Middle frontal gyrus (tissue), 1 donor: ENCODE measurements at regions not wholly inside any gene's neighbourhood (a gene's known extent, or its start where the extent isn't known, plus 50 kb on each side); places are given as distances from the start of the nearest gene placed in this dataset.

ENCODE experiments used
- DNase-seq: peaks from one replicate; pipeline ENCODE4 v3.0.0-alpha.2; 2015; ENCODE audit warnings: low spot score; ENCODE audit errors: extremely low spot score

DNA sequence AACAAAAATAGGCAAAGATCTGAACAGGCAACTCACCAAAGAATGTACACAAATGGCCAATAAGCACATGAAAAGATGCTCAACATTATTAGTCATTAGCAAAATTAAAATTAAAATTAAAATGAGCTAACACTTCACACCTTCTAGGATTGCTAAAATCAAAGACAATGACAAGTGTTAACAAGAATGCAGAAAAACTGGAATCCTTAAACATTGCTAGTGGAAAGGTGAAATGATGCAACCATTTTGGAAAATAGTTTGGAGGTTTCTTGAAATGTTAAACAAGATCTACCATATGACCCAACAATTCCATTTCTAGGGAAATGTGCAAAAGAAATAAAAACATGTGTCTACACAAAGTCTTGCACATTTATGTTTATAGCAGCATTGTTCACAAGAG lies 75.5 kb upstream of the DST start:
- no peak for DNase-seq

DNA sequence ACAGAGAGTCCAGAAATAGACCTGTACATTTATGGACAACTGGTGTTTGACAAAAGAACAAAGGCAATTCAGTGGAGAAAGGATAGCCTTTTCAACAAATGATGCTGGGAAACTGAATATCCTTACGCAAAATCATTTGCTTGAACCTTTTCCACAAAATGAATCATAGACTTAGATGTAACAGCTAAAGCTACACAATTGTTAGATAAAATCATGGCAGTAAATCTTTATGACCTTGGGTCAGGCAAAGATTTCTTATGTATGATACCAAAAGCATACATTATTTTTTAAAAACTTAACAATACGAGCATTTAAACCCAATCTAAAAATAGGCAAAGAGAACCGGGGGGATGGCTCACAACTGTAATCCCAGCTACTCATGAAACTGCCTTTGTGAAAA lies 73.5 kb upstream of the DST start:
- DNase-seq = no peak

DNA sequence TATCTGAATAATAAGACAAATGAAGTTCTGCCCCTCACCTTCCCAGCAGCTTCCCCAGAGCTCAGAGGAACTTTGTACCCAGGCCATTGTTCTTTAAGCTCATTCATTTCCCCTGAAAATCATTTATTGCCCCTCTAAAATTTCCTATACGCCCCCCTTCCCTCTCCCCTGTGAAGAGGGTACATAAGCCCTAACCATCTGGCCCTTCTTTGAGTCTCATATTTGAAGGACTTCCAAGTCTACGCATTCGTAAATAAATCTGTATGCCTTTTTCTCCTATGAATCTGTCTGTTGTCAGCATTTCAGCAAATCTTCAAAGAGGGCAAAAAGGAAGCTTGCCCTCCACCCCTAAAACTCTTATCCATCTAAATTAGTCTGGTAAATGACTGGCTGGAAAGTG lies 73.1 kb upstream of the DST start:
- no peak for DNase-seq

DNA sequence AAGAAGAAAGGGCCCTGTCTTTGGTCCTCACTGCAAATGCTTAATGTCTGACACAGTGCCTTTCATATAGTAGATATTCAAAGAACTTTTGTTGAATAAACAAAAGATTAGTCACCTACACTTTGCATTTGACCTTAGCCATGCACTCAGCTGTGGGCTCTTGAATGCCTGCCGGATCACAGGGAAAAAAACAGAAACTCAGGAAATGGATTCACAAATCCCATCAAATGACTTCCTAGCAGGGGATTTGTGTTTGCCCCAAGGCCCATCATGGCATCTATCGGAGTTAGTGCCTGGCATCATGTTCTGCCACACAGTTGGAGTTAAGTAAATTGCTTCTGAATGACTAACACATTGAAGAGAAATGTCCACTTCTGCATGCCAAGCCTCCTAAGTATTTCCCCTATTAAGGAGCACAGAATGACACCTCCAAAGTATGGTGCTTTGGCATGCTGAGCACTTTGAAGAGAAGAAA lies 72.3 kb upstream of the DST start:
- DNase-seq = no peak

DNA sequence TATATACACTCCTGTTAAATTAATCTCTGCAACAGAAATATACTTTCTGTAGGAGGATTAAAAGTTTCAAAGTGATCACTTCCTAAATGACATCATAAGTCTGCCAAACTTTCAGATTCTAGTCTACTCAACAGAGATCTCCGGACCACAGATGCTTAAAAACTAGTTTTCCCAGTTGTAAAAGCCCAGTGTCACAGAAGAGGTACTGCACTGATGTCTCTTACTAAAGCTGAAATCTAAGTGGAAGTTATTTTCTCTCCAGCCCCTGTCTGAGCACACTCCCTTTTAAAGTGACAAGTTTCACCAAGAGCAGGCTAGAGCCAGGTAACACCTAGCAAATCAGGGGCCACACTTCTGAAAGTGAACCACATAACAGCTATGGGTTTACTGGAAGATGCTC lies 71.6 kb upstream of the DST start:
- DNase-seq = no peak

DNA sequence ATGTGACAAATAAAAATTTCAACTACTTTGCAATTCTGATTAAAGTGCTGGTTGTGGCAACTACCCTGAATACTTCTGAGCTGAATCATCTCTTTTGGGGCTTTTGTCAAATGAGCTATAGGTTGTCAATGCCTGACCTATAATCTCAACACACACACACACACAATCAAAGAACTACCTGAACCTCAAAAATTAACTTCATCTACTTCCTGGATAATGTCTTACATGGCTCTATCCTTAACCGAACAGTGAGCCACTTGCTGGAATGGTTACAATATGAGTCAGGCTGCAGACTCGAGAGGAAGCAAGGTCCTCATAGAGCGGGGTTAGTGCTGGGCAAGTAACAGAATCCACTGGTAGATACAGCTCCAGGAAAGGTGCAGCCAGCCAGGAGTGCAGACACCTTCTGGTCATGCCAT lies 70.6 kb upstream of the DST start:
- DNase-seq = no peak

DNA sequence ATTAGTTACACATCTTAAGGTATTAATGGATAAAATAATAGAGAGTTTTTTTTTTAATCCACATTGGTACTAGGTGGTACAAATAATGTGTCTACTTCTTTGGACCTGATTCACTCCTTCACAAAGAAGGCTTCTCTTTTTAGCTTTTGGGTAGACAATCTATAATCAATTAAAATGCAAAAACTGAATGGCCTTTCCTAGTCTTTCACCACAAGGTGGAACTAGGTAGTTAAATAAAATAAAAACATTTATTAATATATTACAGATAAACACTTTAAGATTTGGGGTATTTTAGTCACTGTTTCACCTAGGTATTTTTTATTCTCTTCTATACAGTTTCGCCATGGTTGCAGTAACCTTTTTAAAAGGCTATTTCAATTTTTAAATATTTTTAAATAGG lies 68.3 kb upstream of the DST start:
- DNase-seq = no peak

DNA sequence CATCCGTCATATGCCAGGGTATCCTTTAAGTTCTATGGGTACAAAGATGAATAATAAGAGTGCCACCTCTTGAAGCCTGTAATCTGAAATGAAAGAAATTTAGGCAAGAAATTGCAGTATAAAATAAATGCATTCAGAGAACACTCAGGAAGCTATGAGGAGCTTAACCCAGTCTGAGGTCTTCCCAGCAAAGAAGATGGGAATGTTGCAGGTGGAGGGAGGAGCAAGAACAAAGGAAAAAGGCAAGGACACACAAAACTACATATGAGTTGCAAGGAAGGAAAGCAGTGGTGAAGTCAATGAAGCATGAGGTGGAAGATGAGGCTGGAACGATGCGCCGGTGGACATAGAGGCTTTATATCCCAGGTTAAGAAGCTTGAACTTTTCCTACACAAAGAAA lies 67.0 kb upstream of the DST start:
- DNase-seq = no peak

DNA sequence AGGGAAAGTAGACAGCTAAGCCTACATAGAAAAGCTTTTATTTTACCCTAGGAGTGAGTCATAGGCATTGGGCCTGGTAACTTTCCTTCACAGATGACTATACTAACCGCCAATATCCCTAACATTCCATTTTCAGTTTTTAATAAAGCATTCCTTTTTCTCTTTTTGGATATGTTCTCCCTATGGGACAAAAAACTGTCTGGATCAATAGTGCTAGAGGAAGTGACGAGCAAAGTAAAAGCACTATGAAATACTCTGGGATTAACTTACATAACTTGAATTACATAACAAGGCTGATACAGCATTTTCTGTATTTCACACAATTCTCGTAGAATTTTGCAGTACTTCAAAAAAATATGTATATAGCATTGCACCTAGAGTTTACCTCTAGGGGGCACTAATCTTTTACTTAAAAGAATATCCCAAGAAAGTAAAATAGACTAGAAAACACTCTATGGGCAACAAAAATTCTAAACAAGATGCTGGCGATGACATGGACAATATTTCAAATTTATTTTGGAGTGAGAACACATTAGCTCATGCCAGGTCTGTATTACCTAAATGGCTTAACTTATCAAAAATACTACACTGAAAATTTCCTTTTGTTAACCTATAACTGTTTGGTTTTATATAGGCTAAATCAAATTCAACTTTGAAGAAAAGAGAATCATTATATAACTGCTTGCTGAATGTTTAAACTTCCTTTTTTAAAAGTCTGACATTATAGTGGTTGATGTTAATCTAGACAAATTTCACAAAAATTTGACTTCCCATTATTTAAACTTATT lies 66.3 kb upstream of the DST start:
- peak; percentile 65 for DNase-seq

DNA sequence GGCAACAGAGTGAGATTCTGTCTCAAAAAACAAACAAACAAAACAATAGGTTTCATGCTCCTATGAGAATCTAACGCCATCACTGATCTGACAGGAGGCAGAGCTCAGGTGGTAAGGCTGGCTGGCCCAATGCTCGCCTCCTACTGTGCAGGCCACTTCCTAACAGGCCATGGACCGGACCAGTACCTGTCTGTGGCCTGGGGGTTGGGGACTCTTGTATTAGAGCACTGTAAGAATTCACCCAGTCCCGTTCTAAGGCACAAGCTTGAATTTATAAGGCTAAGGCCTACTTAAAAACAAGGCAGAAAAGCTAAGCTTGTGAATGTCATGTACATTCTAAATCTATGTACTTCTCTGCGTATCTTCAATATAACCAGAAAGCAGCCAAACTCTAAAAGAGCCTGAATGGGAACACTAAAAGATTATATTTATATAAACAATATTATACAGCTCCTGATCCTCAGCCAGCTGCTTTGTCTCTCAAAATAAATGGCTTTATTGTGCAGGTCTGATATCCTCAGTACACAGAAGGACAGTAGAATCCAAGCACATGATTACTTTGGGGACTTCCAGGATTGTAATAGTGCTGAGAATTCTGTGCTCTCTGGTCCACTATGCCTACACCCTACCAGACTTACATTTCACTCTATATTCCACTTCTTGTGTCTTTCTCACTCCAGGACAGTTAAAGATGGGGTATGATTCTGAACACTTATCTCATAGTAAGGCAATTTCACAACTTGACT lies 64.5 kb upstream of the DST start:
- DNase-seq = no peak

DNA sequence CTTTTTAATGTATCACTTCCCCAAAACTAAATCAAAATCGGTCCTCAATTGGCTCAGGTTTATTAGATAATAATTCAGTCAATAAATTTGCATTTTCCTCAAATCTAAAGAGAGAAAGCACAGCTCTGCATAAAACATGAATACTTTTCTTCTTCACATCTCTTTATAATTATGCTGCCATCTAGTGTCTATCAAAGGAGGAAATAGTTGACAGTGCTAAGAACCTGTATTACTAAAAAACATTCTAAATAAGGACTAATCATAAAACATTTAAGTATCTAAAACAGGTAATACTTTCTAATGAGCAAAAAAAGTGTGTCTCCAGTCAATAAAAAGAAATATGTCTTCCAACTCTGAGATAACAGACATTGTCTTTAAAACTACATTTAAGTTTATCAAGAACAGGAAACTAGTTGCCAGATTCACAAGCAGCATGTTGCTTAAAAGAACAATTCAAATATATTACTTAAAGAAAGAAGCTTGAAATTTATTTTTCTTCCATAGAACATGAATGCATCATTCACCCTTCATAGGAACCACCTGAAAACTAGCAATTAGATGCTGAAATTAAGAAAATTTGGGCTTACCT lies 56.5 kb upstream of the DST start:
- no peak for DNase-seq

DNA sequence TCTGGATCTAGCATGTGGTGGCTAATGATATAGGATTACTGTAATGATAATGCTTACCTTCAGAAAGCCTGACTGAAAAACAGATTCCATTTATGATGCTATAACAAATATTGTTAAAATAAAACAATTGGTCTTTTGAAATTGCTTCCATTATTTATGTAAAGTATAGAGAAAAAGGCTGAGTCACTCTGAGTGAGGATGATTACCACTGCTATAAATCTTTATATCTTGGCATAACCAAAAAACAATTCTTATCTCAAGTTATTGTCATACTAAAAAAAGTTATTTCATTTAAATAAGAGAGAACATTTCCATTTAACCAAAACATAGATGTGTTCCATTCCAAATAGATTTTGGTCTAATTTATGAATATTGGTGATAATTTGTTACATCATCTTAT lies 53.0 kb upstream of the DST start:
- no peak for DNase-seq

DNA sequence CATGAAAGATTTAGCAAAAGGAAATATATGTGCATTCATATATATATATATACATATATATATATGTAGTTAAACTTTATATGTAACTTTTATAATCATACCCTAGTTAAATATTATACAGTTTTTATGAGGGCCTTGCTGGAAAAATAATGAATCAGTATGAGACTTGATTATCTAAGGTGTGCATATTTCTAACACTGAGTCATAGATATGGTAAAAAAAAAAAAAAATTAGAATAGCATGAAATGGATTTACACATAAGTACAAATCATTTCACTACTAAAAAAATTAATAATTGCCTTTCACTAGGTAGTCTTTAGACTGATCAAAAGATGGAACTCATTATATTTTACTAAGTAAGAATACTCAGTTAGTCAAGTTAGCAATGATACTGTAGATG lies 51.3 kb upstream of the DST start:
- no peak for DNase-seq

DNA sequence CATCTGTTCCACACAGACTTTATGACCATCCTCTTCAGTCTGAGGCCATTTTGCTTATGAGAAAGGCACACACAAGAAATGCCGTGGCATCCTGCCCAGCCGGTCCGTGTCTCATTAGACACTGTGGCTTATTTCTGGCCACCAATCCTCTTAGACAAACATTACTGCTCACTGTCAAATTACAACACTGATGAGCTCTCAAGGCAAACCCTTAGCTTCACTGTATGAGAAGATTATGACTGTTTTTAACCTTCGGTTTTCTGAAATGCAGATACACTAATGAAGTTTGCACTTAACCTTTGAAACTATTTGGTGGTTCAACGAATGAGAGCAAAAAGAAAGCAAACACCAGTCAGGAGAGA lies 50.5 kb upstream of the DST start:
- no peak for DNase-seq

DNA sequence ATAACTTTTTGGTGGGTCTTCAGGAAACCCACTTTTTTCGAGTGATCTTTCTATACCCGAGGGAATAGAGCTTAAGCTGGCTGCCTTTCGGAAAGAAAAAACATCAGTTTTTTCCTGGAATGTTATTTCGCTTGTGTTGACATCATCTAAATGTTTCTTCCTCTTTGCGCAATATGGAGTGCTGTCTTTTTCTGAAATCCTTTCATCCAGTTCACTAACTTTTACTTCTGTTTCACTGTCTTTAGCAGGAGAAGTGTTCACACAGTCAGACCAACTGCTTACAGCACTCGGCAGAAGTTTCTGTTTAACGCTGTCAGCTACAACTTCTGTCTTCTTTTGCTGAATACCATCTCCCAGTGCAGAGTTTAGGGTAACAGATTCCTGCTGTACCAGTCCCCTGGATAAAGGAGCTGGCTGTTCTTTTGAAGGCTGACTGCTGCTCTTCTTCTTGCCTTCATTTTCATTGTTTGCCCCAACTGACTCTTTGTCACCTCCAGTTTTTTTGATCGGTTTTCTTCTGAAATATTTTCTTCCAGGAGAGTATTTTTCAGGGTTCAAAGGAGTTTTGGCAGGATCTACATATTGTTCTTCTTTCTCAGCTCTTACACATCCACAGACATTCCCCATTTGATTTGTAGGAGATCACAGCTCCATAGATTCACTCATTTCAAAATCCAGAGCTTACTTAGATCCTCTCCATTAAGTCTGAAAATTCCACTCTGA lies 50.0 kb upstream of the DST start:
- DNase-seq = no peak
